ENCODE measurements at regions not wholly inside any gene's neighbourhood (a gene's known extent, or its start where the extent isn't known, plus 50 kb on each side); places are given as distances from the start of the nearest gene placed in this dataset.

DNA sequence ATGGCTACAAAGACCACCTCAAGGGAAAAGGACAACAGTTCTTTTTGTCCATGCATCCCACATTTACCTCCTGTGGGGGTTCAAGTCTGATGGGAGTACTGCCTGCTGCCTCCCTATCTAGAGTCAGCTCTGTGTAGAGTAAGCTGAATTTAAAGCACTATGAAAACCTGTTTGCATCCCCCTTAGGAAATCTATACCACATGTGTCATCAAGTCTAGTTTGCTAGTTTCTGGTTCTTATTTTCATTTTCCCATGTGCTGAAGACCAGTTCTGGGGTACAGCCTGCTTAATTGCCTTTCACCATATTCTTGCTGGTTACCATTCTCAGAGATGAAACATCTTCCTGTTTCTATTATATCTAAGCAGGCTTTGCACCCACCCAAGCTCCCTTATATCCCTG lies 470.3 kb downstream of the MBD2 start:
- no peak overlapping the region for H3K27ac ChIP-seq (ENCODE audit: insufficient read depth, low read length)
- TF ChIP-seq, protein P1, sequence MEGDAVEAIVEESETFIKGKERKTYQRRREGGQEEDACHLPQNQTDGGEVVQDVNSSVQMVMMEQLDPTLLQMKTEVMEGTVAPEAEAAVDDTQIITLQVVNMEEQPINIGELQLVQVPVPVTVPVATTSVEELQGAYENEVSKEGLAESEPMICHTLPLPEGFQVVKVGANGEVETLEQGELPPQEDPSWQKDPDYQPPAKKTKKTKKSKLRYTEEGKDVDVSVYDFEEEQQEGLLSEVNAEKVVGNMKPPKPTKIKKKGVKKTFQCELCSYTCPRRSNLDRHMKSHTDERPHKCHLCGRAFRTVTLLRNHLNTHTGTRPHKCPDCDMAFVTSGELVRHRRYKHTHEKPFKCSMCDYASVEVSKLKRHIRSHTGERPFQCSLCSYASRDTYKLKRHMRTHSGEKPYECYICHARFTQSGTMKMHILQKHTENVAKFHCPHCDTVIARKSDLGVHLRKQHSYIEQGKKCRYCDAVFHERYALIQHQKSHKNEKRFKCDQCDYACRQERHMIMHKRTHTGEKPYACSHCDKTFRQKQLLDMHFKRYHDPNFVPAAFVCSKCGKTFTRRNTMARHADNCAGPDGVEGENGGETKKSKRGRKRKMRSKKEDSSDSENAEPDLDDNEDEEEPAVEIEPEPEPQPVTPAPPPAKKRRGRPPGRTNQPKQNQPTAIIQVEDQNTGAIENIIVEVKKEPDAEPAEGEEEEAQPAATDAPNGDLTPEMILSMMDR (conservative IDR thresholded peaks at IDR 0.05 in 1 of 2, IDR thresholded peaks at IDR 0.05 in 1 of 2; ENCODE audit: low read depth in 1 of 2, low read length in 2 of 2): no peak
- TF ChIP-seq EZH2 (IDR thresholded peaks at IDR 0.05; ENCODE audit: low read length, missing control alignments): no peak
- no peaks in the 10 kb centered on the region for H3K27me3 ChIP-seq (ENCODE audit: control insufficient read depth, insufficient read depth, low read length)
- H3K4me2 ChIP-seq (ENCODE audit: extremely low read depth, insufficient read depth, low read length): no peak overlapping the region
- no peak overlapping the region for H2AFZ ChIP-seq (ENCODE audit: low read length)
- no peaks in the 10 kb centered on the region for H3K36me3 ChIP-seq (ENCODE audit: control insufficient read depth, insufficient read depth, low read length)
- H3K9ac ChIP-seq (ENCODE audit: insufficient read depth, low read length): no peak overlapping the region
- no peaks in the 10 kb centered on the region for H3K4me1 ChIP-seq (ENCODE audit: control insufficient read depth, extremely low read depth, insufficient read depth, low read length)
- H3K9me3 ChIP-seq (ENCODE audit: control insufficient read depth, insufficient read depth, low read depth, low read length): no peaks in the 10 kb centered on the region
- no peaks in the 10 kb centered on the region for H3K79me2 ChIP-seq (ENCODE audit: control insufficient read depth, insufficient read depth, low read length)
- no peak for DNase-seq (ENCODE audit: low read depth in 2 of 2)
- no peak overlapping the region for H3K4me3 ChIP-seq (replicated peaks in 1 of 4; ENCODE audit: control extremely low read depth in 1 of 4, insufficient read depth in 1 of 4, low read depth in 3 of 4, low read length in 4 of 4)
- no peaks in the 10 kb centered on the region for H4K20me1 ChIP-seq (ENCODE audit: control insufficient read depth, extremely low read depth, insufficient read depth, low read length)

DNA sequence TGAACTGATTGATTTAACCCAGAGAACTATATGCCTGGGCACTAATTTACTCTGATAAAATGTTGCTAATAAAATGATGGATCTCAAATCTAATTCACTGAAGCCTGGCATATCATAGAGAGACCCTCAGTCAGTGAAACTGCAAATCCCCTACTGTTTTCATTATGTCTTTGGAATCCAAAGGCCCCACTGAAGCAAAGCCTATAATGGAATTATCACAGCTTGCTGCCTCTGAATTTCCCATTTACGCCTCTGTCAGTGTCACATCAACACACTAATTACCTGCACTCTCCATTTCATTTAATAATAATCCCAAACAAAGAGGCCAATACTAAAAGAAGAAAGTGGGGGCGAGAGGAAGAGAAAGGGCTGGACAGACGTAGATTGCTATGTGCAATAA lies 470.9 kb downstream of the MBD2 start:
- no peak overlapping the region for H3K27ac ChIP-seq (ENCODE audit: insufficient read depth, low read length)
- H3K9me3 ChIP-seq (ENCODE audit: control insufficient read depth, insufficient read depth, low read depth, low read length): no peaks in the 10 kb centered on the region
- H3K9ac ChIP-seq (ENCODE audit: insufficient read depth, low read length): no peak overlapping the region
- H3K4me2 ChIP-seq (ENCODE audit: extremely low read depth, insufficient read depth, low read length): no peak overlapping the region
- no peak for DNase-seq (ENCODE audit: low read depth in 2 of 2)
- no peaks in the 10 kb centered on the region for H3K4me1 ChIP-seq (ENCODE audit: control insufficient read depth, extremely low read depth, insufficient read depth, low read length)
- no peaks in the 10 kb centered on the region for H3K36me3 ChIP-seq (ENCODE audit: control insufficient read depth, insufficient read depth, low read length)
- H3K4me3 ChIP-seq (replicated peaks in 1 of 4; ENCODE audit: control extremely low read depth in 1 of 4, insufficient read depth in 1 of 4, low read depth in 3 of 4, low read length in 4 of 4): no peak overlapping the region
- no peaks in the 10 kb centered on the region for H4K20me1 ChIP-seq (ENCODE audit: control insufficient read depth, extremely low read depth, insufficient read depth, low read length)
- no peaks in the 10 kb centered on the region for H3K27me3 ChIP-seq (ENCODE audit: control insufficient read depth, insufficient read depth, low read length)
- no peak overlapping the region for H2AFZ ChIP-seq (ENCODE audit: low read length)
- TF ChIP-seq, protein P1 (conservative IDR thresholded peaks at IDR 0.05 in 1 of 2, IDR thresholded peaks at IDR 0.05 in 1 of 2; ENCODE audit: low read depth in 1 of 2, low read length in 2 of 2): no peak
- TF ChIP-seq EZH2 (IDR thresholded peaks at IDR 0.05; ENCODE audit: low read length, missing control alignments): no peak
- no peaks in the 10 kb centered on the region for H3K79me2 ChIP-seq (ENCODE audit: control insufficient read depth, insufficient read depth, low read length)

DNA sequence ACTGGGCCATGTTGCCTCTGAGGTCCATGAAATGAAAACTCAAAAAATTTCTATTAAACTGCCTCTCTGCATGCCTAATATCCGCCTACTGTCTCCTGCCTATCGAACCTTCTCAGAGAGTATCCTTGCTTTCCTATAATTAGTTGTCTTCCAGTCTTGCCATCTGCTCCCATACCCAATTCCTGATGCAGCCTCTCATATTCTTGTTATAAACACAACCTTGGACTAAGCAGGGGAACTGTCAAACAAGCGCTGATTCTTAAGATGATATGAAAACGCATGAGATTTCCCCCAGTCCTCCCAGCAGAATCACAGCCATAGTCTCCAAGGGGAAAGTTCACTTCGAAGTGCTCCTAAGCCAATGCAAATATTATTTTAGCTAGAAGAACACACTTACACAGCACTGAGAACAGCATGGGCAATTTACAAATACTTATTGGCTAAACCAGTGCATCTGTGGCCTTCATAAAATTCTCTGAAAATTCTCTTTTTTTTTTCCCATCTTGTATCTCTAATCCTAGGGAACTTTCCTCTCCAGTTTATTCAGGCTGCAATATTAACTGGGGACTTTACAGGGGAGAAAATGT lies 471.6 kb downstream of the MBD2 start:
- Histone ChIP-seq H3K4me2 (ENCODE audit: extremely low read depth, insufficient read depth, low read length) (no peak overlapping the region), H3K36me3 (ENCODE audit: control insufficient read depth, insufficient read depth, low read length) (no peaks in the 10 kb centered on the region), H3K27ac (ENCODE audit: insufficient read depth, low read length) (no peak overlapping the region), H3K9ac (ENCODE audit: insufficient read depth, low read length) (no peak overlapping the region), H4K20me1 (ENCODE audit: control insufficient read depth, extremely low read depth, insufficient read depth, low read length) (no peaks in the 10 kb centered on the region), H3K9me3 (ENCODE audit: control insufficient read depth, insufficient read depth, low read depth, low read length) (no peaks in the 10 kb centered on the region), H3K4me3 (replicated peaks in 1 of 4; ENCODE audit: control extremely low read depth in 1 of 4, insufficient read depth in 1 of 4, low read depth in 3 of 4, low read length in 4 of 4) (no peak overlapping the region), H3K79me2 (ENCODE audit: control insufficient read depth, insufficient read depth, low read length) (no peaks in the 10 kb centered on the region), H2AFZ (ENCODE audit: low read length) (no peak overlapping the region), H3K4me1 (ENCODE audit: control insufficient read depth, extremely low read depth, insufficient read depth, low read length) (no peaks in the 10 kb centered on the region), H3K27me3 (ENCODE audit: control insufficient read depth, insufficient read depth, low read length) (no peaks in the 10 kb centered on the region)
- DNase-seq (ENCODE audit: low read depth in 2 of 2): no peak
- TF ChIP-seq, protein P1 (conservative IDR thresholded peaks at IDR 0.05 in 1 of 2, IDR thresholded peaks at IDR 0.05 in 1 of 2; ENCODE audit: low read depth in 1 of 2, low read length in 2 of 2): no peak
- TF ChIP-seq EZH2 (IDR thresholded peaks at IDR 0.05; ENCODE audit: low read length, missing control alignments): no peak

Data from fibroblast of lung (primary cell).